ENCODE measurements at regions not wholly inside any gene's neighbourhood (a gene's known extent, or its start where the extent isn't known, plus 50 kb on each side); places are given as distances from the start of the nearest gene placed in this dataset.

DNA sequence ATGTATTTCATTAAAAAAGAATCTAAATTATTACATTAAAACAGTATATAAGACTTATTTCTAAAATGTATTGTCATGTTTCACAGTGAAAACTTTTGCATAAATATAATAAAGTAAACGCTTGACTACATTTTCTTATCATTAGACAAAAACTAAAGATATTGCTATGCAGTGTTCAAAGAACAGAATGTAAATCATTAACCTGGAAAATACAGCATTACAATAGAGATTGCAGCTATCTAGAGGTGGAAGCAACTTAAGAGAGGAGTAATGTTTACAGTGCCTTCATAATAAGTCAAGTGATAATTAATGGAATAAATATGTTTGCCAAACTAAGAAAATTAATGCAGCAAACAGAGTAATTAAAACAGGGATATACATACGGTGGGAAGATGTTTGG, 940.9 kb downstream of the FSTL5 start:
- no peak for DNase-seq

GRCh38 chr4:161208564-161208963, 955.2 kb downstream of the FSTL5 start:
- DNase-seq = peak; percentile 32

GRCh38 chr4:161206528-161207080, 957.2 kb downstream of the FSTL5 start:
- DNase-seq = no peak

GRCh38 chr4:161203865-161204264, 959.9 kb downstream of the FSTL5 start:
- no peak for DNase-seq

DNA sequence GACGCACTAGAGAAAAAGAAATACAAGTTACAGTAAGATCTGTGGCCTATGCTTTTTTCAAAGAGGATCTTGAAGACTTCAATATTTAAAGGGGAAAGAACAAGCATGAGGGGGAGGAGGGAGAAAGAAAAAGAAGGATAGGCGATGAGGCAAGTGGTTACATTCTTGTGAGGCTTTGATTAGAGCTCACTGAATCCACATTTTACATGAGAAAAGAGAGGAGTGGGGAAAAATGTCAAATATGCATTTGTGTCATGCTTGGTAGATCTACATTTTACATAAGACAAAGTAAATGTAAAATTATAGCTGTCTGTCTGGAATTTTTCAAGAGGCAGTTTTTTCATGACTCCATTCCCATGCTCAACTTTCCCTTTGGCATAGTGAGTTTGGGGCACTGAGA, 965.9 kb downstream of the FSTL5 start:
- no peak for DNase-seq

DNA sequence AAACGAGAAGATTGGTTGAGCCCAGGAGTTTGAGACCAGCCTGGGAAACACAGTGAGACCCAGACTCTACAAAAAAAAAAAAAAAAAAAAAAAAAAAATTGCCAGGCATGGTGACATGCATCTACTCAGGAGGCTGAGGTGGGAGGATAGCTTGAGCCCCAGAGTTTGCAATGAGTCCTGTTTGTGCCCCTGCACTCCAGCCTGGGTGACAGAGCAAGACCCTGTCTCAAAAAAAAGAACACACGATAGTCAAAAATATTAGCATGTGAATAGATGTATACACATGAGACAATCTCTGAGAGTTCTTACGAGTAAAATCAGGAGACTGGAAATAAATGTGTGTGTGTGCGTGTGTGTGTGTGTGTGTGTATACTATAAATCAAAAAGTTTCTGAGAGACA, 966.3 kb downstream of the FSTL5 start:
- no peak for DNase-seq

DNA sequence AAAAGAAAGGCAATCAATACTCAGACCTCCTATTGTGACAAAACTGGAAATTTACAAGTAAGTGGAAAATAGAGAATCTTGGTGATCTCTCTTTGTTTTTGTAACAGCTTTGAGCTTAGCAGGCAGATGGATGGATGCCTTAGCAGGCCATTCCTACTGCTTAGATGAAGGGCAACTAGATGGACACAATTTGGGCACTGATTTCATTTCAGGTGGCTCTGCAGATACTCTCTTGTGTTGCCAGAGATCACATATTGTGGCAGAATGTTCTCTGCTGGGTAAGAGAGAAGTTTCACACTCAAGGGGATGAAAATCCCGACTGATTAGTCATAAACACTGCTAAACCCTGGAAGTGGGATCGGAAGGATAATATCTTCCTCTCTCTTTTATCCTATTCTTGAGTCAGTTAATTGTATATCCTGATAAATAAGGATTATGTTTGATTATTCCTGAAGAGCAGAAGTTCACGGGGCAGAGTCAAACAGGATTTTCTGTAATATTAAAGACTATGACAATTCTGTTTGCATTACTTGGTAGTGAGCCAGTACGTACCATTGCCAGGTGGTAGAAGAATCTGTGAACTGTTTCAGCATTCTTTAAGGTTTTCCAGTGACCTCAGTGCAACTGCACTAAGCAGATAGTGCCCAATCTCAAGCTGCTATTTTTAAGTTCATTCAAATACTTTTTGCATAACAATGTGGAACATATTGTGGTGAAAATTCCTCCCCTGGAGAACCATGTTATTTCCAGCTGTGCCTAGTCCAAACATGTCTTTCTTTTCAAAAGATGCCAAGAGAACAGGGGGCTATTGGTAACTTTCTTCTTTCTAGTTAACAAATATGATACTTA, 974.3 kb downstream of the FSTL5 start:
- DNase-seq = no peak

GRCh38 chr4:161188578-161188977, 975.2 kb downstream of the FSTL5 start:
- no peak for DNase-seq

DNA sequence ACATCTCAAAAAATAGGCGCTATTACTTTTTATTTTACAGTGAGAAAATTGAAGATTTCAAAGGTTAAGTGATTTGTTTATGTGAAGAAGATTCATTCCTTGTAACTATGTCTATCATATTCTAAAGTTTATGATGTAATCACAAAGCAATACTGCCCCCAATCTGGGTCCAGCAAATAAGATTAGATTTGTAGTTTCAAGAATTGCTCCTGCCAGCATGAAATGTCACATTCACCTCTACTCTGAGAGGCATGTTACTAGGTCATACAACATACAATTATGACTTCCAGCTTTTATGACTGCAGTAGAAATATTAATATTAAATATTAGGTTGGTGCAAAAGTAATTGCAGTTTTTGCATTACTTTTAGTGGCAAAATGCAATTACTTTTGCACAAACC, 976.2 kb downstream of the FSTL5 start:
- DNase-seq = no peak

GRCh38 chr4:161186750-161187149, 977.0 kb downstream of the FSTL5 start:
- DNase-seq = no peak

GRCh38 chr4:161186012-161186411, 977.8 kb downstream of the FSTL5 start:
- peak; percentile 19 for DNase-seq

GRCh38 chr4:161183729-161184128, 980.1 kb downstream of the FSTL5 start:
- no peak for DNase-seq

DNA sequence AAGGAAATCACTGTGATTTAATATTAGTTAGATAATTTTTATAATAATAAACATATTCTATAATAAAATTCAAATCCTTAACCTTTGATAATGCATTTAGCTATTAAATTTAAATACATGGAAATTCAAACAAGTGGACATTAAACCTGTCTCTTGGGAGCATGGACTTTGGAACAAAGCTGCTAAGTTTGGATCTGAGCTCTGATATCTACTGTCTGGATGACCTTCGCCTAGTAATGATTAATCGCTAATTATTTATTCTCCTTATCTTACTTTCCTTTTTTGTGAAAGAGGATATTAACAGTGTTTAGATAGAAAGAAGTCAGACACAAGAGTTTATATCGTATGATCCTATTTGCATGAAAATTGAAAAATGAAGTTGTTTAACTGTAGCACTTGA, 980.9 kb downstream of the FSTL5 start:
- DNase-seq = no peak

DNA sequence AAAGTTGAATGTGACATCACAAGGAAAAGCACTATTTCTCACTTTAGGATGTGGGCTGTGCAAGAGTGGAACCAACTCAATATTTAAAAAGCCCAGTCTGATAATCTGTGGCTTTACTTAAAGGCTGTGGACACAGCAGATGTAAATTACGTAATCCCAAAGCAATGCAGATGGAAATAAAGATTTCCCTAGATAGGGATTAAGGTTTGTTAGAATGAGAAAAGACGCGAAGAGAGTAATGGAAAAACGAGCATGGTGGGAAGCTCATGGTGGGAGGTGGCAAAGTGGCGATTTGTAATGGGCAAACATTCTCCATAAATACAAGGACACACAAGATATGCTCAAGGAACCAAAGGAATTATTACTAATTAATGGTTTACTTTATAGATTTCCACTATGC, 985.5 kb downstream of the FSTL5 start:
- no peak for DNase-seq

DNA sequence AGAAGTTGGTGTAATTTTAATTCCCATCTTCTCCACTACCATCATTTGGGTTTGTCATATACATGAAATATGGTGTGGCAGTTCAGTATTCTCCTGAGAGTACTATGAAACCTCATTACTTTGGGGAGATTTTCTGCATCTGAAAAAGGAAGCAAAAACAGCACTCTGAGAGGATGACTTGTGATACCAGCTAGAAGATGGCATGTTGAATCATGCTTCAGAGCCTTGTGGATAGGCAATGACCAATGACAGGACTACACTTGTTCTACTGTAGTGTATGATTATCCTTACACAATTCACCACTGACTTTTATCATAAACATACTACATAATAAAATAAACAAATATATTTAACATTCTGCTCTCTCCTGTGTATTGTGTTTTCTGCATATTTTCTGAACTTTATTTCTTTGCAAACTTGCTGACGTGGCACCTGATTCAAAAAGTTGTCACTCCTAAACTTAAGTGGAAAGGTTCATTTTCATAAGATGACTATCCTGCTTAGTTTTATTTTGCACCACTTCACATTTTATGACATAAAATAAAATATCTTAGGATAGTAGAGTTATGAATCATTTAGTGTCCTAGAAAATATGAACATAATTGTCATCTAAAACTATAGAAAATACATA, 991.3 kb downstream of the FSTL5 start:
- no peak for DNase-seq

DNA sequence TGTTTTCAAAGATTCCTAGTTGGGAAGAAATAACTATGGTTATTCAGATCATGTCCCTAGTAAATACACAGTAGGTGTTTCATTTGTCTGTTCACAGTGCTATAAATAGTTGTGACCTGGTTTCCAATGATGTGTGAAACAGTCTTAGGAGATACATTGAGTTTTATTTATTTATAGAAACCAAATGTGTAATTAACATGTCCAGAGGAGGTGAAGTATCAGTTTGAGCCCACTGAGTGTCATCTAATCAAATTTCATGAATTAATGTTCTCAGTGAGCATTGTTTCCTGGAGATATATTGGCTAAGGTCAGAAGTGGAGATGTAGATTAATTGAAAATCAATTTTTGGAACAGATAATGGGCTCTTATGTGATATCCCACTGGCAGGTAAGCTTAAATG, 996.3 kb downstream of the FSTL5 start:
- no peak for DNase-seq

DNA sequence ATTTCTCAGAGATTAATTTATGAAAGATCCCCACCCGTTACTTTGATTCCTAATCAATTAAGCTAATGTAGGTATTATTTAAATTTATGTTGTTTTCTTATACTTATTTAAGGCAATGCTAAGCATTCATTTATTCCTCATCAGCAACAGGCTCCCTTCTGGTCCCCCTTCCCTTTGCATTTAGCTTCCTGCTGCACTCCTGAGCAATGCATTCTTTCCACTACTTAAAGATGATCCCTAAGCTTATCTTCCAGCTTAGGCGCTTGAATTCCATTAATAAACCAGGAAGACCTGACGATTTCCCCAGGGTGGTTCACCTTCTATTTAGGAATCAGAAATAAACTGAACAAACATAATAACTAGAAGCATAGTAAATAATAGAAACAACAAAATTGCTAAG, 1003.1 kb downstream of the FSTL5 start:
- no peak for DNase-seq

DNA sequence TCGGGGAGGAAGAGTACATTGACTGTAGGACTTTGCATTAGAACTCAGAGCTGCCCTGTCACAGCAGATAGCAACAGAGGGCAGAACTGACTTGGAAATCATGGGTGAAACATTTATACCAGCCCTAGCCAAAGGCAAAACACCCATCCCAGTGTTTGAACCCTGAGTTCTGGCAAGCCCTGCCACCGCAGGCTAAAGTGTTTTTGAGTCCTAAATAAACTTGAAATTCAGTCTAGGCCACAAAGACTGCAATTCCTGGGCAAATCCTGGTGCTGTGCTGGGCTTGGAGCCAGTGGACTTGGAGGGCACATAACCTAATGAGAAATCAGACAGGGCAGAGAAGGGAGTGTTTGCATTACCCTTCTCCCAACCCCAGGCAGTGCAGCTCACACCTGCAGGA, 1015.7 kb downstream of the FSTL5 start:
- DNase-seq = no peak

- DNase-seq = no peak
Observed at GRCh38 chr4:161143375-161143774, 1020.4 kb downstream of the FSTL5 start.

- no peak for DNase-seq
Observed at GRCh38 chr4:161134795-161135194, 1029.0 kb downstream of the FSTL5 start.

DNA sequence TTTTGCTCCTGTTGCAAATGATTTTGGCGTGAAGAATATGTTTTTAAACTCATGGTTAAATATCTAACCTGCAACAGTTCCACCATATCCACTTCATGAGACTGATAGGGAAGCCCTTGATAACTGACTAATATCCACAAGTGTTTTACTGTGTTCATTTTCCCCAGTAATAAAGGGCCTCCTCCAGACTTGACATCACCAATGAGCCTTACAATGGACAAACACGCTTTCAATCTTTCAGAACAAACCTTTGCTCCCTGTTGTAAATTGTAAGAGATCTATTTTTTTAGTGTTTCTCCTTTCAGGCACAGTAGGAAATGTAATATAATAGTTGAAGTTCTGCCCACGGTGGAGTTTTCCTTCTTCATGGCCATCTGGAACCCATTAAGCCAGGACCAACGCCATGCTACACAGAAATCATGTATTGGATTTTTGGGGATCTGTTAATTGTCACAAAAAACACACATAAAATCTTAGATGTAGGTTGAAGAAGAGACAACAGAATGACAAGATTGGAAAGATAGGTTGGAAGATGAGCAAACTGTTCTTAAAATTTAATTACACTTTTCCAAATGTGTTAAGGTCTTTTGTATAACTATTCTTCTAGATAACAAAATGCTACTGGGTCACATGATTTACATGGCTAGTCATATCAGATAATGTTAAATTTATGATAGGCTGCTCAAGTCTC, 1030.1 kb downstream of the FSTL5 start:
- DNase-seq = no peak

DNA sequence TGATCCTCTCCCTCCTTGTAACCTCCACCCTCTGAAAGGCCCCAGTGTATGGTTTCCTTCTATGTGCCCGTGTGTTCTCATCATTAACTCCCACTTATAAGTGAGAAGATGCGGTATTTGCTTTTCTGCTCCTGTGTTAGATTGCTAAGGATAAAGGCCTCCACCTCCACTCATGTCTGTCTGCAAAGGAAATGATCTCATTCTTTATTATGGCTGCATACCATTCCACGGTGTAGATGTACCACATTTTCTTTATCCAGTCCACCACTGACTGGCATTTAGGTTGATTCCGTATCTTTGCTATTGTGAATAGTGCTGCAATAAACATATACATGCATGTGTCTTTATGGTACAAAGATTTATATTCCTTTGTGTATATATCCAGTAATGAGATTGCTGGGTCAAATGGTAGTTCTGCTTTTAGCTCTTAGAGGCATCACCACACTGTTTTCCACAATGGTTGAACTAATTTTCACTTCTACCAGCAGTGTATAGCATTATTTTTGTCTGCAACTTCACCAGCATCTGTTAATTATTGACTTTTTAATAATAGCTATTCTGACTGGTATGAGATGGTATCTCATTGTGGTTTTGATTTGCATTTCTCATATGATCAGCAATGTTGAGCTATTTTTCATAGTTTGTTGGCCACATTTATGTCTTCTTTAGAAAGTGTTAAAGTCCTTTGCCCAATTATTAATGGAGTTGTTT, 1030.9 kb downstream of the FSTL5 start:
- no peak for DNase-seq

GRCh38 chr4:161121451-161121850, 1042.3 kb downstream of the FSTL5 start:
- DNase-seq = no peak
